Neural progenitor cell (in vitro differentiated cells): ENCODE measurements at regions not wholly inside any gene's neighbourhood (a gene's known extent, or its start where the extent isn't known, plus 50 kb on each side); places are given as distances from the start of the nearest gene placed in this dataset.

Source experiments
- CTCF ChIP-seq: fragments of 200-600 bp; sonication (generic); IDR thresholded peaks from 2 replicates; pipeline ENCODE4 v1.5.1; 2017; ENCODE audit warnings: antibody characterized with exemption, mild to moderate bottlenecking
- EZH2 ChIP-seq: fragments of 200-600 bp; sonication (generic); IDR thresholded peaks from 2 replicates; pipeline ENCODE4 v1.6.1; 2017; ENCODE audit warnings: antibody characterized with exemption, mild to moderate bottlenecking, moderate library complexity
- EZH2phosphoT487 ChIP-seq: fragments of 200-600 bp; sonication (generic); IDR thresholded peaks from 2 replicates; pipeline ENCODE4 v1.6.1; 2017; ENCODE audit warnings: antibody characterized with exemption

- TF ChIP-seq CTCF (no peak), EZH2 (no peak), EZH2phosphoT487 (no peak)
These were observed 292.7 kb downstream of the GPAT3 start for GRCh38 chr4:83828601-83829000.
